ENCODE measurements at regions not wholly inside any gene's neighbourhood (a gene's known extent, or its start where the extent isn't known, plus 50 kb on each side); places are given as distances from the start of the nearest gene placed in this dataset.

GRCh38 chr6:113354204-113354895 lies 502.8 kb upstream of the MARCKS start:
- no peak for DNase-seq (ENCODE audit: low read depth)
- TF ChIP-seq, protein P1, sequence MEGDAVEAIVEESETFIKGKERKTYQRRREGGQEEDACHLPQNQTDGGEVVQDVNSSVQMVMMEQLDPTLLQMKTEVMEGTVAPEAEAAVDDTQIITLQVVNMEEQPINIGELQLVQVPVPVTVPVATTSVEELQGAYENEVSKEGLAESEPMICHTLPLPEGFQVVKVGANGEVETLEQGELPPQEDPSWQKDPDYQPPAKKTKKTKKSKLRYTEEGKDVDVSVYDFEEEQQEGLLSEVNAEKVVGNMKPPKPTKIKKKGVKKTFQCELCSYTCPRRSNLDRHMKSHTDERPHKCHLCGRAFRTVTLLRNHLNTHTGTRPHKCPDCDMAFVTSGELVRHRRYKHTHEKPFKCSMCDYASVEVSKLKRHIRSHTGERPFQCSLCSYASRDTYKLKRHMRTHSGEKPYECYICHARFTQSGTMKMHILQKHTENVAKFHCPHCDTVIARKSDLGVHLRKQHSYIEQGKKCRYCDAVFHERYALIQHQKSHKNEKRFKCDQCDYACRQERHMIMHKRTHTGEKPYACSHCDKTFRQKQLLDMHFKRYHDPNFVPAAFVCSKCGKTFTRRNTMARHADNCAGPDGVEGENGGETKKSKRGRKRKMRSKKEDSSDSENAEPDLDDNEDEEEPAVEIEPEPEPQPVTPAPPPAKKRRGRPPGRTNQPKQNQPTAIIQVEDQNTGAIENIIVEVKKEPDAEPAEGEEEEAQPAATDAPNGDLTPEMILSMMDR (conservative IDR thresholded peaks at IDR 0.05; ENCODE audit: low read depth, low read length), result no peak
- H3K4me3 ChIP-seq (ENCODE audit: low read length), result no peak overlapping the region

DNA sequence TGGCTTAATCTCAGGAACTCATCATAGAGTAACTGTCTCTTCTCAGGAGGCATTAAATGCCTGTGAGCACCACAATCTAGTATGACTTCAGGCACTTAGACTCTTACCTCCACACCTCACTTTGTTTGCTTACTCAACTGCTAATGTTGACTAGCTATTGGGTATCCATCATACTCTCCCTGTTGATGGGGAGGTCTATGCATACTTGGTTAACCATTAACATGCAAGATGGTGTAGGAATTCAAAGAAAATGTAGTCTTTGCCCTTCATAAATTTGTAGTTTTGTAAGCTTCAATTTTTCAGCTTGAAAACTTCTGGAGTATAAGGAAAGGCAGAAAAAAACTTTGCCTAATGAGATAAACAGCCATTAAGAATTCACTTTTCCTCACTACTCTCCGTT lies 501.0 kb upstream of the MARCKS start:
- no peak overlapping the region for H3K4me3 ChIP-seq (ENCODE audit: low read length)
- TF ChIP-seq, protein P1 (conservative IDR thresholded peaks at IDR 0.05; ENCODE audit: low read depth, low read length), result no peak
- no peak for DNase-seq (ENCODE audit: low read depth)

DNA sequence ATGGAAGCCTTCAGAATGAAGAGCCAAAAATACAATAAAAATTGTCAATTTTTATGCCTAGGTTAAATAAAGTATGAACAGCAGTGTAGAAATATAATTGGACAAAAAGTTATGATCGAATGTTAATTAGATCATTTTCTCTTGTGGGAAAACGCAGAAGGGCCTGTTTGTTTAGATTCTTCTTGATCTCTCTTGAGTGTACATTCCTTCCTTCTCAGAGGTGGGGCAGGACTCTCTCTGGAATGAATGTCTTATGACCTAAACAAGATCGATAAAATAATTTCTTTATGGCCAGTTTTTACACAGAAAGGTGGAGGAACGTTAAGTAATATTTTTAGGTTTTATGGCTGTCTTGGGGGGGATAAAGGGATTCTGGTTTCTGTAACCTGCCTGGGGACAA lies 500.1 kb upstream of the MARCKS start:
- no peak overlapping the region for H3K4me3 ChIP-seq (ENCODE audit: low read length)
- TF ChIP-seq, protein P1 (conservative IDR thresholded peaks at IDR 0.05; ENCODE audit: low read depth, low read length), result no peak
- DNase-seq (ENCODE audit: low read depth), result no peak

GRCh38 chr6:113358063-113358583 lies 499.0 kb upstream of the MARCKS start:
- no peak for DNase-seq (ENCODE audit: low read depth)
- H3K4me3 ChIP-seq (ENCODE audit: low read length), result no peak overlapping the region
- TF ChIP-seq, protein P1 (conservative IDR thresholded peaks at IDR 0.05; ENCODE audit: low read depth, low read length), result no peak

DNA sequence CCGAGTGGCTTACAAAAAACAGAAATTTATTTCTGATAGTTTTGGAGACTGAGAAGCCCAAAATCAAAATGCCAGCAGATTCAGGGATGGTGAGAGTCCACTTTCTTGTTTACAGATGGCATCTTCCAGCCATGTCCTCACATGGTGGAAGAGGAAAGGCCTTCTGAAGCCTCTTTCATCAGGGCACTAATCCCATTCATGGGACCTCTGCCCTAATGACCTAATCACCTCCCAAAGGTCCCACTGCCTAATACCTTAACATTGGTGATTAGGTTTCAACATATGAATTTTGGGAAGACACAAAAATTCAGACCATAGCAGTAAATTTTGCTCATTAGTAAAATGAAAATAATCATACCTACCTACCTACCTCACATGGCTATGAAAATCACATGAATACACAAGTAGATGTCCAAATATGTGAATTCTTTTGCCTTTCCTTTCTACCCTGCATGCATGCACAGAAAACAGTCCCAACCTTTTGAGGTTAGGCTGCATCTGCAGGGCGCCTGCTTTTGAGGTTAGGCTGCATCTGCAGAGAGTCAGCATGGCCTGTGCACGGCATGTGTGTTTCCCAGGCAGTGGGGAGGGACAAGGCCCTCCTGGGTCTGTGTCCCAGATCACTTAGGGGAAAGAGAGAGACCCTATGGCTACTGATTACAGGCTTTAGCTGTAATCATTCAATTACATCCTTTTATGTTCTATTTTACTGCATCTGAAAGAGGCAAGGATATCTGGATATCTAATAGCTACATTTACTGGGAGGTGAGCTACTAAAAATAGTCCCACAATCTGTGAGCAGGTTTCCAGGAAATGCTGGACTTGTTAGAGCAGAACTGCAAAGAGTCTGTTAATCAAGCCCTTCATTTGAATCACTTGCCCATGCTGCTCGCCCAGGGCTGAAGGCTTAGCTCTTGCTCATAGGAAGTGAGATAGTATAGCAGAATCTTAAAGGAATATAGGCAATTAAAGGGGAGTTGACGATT lies 497.7 kb upstream of the MARCKS start:
- TF ChIP-seq, protein P1 (conservative IDR thresholded peaks at IDR 0.05; ENCODE audit: low read depth, low read length), result no peak
- DNase-seq (ENCODE audit: low read depth), result peak; percentile 76

DNA sequence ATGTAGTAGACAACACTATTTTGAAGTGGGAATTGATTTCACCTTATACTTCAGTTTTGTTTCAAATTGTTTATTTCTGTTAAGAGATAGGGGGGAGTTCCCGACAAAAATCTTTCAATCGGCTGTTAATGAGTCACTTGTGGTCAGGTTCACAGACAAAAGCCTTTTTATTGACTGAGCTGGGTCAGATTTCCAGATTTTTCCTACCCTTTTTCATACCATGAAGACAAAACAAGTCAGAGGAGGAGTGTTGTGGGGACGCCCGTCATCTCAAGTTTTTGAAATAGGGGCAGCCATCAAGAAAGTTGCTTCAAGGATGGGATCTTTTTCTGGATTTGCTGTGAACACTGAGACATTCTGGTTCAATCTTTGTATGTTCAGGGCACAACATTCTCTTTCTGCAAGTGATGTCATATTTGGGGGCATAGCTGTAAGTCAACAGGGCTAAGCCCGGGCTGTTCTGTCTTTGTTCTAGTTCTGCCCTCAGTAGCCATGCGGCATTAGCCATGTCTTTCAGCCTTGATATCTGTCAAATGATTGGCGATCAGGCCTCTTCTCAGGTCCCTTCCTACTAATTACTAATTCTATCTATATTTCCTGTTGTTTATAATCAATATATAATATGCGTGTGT lies 496.0 kb upstream of the MARCKS start:
- TF ChIP-seq, protein P1 (conservative IDR thresholded peaks at IDR 0.05; ENCODE audit: low read depth, low read length), result no peak
- no peak overlapping the region for H3K4me3 ChIP-seq (ENCODE audit: low read length)
- DNase-seq (ENCODE audit: low read depth), result no peak

More for the DNA sequence above, 497.7 kb upstream of the MARCKS start:
- no peak overlapping the region for H3K4me3 ChIP-seq (ENCODE audit: low read length)

All from retinal pigment epithelial cell (primary cell).